Motor neuron (in vitro differentiated cells): ENCODE measurements at regions not wholly inside any gene's neighbourhood (a gene's known extent, or its start where the extent isn't known, plus 50 kb on each side); places are given as distances from the start of the nearest gene placed in this dataset.
"Not testable (repeated sequence)": the region's sequence is repeated elsewhere in the genome, so short reads cannot be mapped to it uniquely, and the experiment has no call there.

ENCODE experiments used
- ATAC-seq, 8 experiments: fragments of 200-7000 bp; cut with Tn5 transposase; replicated peaks in 6 of 8; 2 replicates each; pipeline ENCODE4 v1.8.0; 2021; ENCODE audit warnings: mild to moderate bottlenecking in 8 of 8, moderate library complexity in 8 of 8
- H3K27ac ChIP-seq, 2 donors: fragments of 250-450 bp; sonication (Bioruptor Pico); 2 replicates each; pipeline ENCODE4 v1.9.0; 2021; ENCODE audit warnings: antibody characterized with exemption in 2 of 2, mild to moderate bottlenecking in 2 of 2, moderate library complexity in 1 of 2
- H3K4me1 ChIP-seq, 2 donors: fragments of 250-450 bp; sonication (Bioruptor Pico); replicated peaks in 1 of 2; 2 replicates each; pipeline ENCODE4 v1.6.1; 2021; ENCODE audit warnings: antibody characterized with exemption in 2 of 2, mild to moderate bottlenecking in 2 of 2, moderate library complexity in 1 of 2
- H3K4me3 ChIP-seq, 5 donors: fragments of 250-450 bp; sonication (Bioruptor Pico); 2 replicates each; pipeline ENCODE4 v1.9.0; 2021; ENCODE audit warnings: antibody characterized with exemption in 5 of 5, mild to moderate bottlenecking in 5 of 5, moderate library complexity in 4 of 5
- WGBS, 10 experiments: fragments of 450-650 bp; shearing (Covaris generic); methylation state at CpG; one replicate each; pipeline ENCODE4 v1.0.0; 2022; 5-methylcytosine and 5-hydroxymethylcytosine counted together
- in situ Hi-C, 9 experiments: fragments of 400-800 bp; cut with MboI; loops; one replicate each; pipeline ENCODE4 v1.15.0; 2021; ENCODE audit warnings: low sequenced_read_pairs in 9 of 9, low pct_unique_long_range_greater_than_20kb in 2 of 9; ENCODE audit not compliant: unreplicated experiment in 9 of 9

- Histone ChIP-seq H3K27ac (no peak overlapping the region), H3K4me3 (no peak overlapping the region), H3K4me1 (no peaks in the 10 kb centered on the region)
- no peak for ATAC-seq
- in situ Hi-C loops: no loop called here
- 0 to 77% (median 54%) methylated on average over 1 to 2 of the region's 2 CpGs; no CpG with 5 or more reads in 1 of the 10 experiments for WGBS, 10 experiments
Observed at GRCh38 chr5:143916451-143916850, 104.5 kb downstream of the HMHB1 start.

DNA sequence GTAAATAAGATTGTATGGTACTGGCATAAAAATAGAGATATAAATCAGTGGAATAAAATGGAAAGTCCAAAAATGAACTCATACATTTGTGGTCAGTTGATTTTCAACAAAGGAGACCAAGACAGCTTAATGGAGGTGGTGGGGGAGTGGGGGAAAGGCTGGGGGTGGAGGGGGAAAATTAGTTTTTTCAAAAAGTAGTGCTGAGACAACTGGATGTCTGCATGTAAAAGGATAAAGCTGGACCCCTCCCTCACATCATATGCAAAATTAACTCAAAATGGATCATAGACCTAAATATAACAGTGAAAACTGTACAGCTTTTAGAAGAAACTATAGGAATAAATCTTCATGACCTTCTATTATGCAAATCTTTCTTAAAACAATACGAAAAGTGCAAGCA lies 107.0 kb downstream of the HMHB1 start:
- in situ Hi-C loops: no loop called here
- Histone ChIP-seq H3K4me3 (no peak overlapping the region), H3K27ac (no peak overlapping the region), H3K4me1 (no peaks in the 10 kb centered on the region)
- ATAC-seq: no peak
- WGBS, 10 experiments: 80 to 100% (median 94%) methylated on average over 1 of the region's 1 CpG

GRCh38 chr5:143920772-143921171 lies 108.8 kb downstream of the HMHB1 start:
- H3K27ac ChIP-seq: no peak overlapping the region
- H3K4me3 ChIP-seq: no peak overlapping the region
- WGBS, 10 experiments: 0 to 100% (median 41%) methylated on average over 1 of the region's 1 CpG; no CpG with 5 or more reads in 2 of the 10 experiments
- ATAC-seq: peak in 5 of 8 experiments; percentile 38 to 85 (median 81)
- in situ Hi-C loops: no loop called here
- H3K4me1 ChIP-seq: no peaks in the 10 kb centered on the region

DNA sequence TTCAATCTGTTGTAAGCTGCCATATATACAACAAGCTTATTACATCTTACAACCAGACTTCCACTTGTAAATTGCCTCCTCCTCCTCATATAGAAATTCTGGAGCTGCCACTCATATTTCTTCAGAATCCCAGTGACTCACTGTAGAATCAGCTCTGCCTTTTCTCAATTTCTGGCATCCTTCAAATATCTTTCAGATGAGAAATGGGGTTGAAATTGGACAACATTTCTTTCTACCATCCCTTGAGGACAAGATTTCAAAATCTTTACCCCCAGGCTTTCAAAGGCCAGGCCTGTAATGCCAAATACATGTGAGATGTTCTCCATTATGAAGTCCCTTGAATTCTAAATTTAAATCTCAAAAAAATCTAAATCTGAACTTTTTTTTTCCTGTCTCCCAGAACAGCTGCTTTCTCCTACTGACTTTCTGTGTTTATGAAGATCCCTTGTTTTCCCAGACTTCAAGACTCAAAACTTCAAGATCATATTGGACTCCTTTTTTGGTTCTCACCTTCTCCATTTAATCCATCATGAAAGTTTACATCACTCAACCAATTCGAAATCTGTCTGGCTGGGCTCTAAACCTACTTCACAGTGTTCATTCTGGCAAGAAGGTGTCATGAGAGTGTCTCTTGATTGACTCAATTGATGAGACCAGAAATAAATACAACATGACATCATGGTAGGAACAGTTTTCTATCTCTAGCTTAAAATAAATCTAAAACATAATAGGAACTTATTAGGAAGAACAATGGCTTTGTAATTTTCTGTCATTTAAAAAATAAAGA lies 109.8 kb downstream of the HMHB1 start:
- ATAC-seq: peak in 1 of 8 experiments; percentile 9
- no peaks in the 10 kb centered on the region for H3K4me1 ChIP-seq
- WGBS, 10 experiments: 0 to 88% (median 57%) methylated on average over 1 of the region's 1 CpG; no CpG with 5 or more reads in 1 of the 10 experiments
- H3K4me3 ChIP-seq: no peak overlapping the region
- in situ Hi-C loops: no loop called here
- H3K27ac ChIP-seq: no peak overlapping the region

- ATAC-seq: peak in 2 of 8 experiments; percentile 15 to 59
- H3K27ac ChIP-seq: no peak overlapping the region
- H3K4me1 ChIP-seq: no peaks in the 10 kb centered on the region
- in situ Hi-C loops: no loop called here
- H3K4me3 ChIP-seq: no peak overlapping the region
- 8 to 100% (median 94%) methylated on average over 1 to 2 of the region's 2 CpGs; no CpG with 5 or more reads in 1 of the 10 experiments for WGBS, 10 experiments
Observed at GRCh38 chr5:143922718-143923117, 110.8 kb downstream of the HMHB1 start.

DNA sequence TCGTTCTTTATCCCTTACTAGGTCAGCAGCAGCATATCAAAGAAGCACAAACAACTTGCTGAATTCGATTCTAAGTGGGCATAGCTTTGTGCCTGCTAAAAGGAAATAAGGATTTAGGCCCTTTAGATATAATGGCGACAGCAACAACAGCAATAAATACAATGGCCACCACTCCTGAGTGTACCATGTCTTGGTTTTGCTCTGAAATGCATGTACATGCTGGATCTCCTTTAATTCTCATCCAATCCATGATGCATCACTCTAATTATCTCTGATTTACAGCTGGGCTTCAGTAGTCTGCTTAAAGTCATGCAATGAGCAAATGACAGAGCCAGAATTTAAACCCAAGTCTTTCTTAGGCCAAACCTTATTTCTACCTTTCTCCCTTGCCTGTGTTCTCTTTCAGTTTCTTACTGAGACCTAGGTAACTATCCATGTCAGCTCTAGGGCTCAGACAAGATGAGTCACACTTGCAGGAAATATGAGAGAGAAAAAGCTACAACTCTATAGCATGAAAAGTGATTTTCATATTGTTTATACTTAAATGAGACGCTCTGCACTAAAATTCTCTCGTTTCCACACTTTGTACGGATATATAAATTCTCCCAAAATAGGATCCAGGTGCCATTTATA lies 111.8 kb downstream of the HMHB1 start:
- WGBS, 10 experiments: 19 to 93% (median 79%) methylated on average over 2 to 6 of the region's 6 CpGs
- peak in 5 of 8 experiments; percentile 17 to 68 (median 45) for ATAC-seq
- in situ Hi-C loops: no loop called here
- H3K27ac ChIP-seq: no peak overlapping the region
- no peak overlapping the region for H3K4me3 ChIP-seq
- no peaks in the 10 kb centered on the region for H3K4me1 ChIP-seq

DNA sequence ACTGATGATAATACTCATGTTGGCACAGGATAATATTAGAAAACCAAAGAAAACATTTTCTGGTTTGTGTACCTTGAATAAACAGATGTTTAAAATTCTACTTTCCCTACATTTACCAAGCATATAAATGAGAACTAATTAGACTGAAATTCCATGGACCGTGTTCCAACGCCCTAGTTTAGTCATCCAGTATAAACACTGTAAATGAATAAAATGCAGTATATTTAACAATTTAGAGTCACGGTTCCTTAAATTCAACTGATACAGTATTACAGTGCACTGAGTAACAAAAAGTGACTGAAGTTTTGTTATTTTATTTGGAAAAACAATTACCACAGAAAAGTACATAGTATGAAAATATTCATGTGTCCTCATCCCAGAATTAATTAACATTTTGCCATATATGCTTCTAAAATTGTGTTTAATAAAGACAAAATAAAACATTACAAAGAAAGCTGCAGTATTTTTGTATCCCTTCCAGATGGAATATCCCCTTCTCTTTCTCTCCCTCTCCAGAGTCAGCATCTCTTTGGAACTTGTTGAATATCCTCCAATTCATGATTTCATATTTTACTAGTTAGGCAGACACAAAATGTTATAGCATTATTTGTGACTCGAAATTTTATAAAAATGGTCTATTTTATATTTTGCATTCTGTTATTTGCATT lies 112.5 kb downstream of the HMHB1 start:
- in situ Hi-C loops: no loop called here
- H3K4me1 ChIP-seq: no peaks in the 10 kb centered on the region
- ATAC-seq: peak in 3 of 8 experiments; percentile 48 to 89 (median 65)
- no peak overlapping the region for H3K4me3 ChIP-seq
- WGBS, 10 experiments: 0 to 95% (median 70%) methylated on average over 1 to 4 of the region's 4 CpGs
- H3K27ac ChIP-seq: no peak overlapping the region

- H3K4me3 ChIP-seq, in situ Hi-C loops, ATAC-seq, H3K4me1 ChIP-seq, H3K27ac ChIP-seq: not testable (repeated sequence)
- 67 to 100% (median 95%) methylated on average over 1 to 2 of the region's 3 CpGs; no CpG with 5 or more reads in 4 of the 10 experiments for WGBS, 10 experiments
Observed at GRCh38 chr5:143924979-143925325, 113.0 kb downstream of the HMHB1 start.

DNA sequence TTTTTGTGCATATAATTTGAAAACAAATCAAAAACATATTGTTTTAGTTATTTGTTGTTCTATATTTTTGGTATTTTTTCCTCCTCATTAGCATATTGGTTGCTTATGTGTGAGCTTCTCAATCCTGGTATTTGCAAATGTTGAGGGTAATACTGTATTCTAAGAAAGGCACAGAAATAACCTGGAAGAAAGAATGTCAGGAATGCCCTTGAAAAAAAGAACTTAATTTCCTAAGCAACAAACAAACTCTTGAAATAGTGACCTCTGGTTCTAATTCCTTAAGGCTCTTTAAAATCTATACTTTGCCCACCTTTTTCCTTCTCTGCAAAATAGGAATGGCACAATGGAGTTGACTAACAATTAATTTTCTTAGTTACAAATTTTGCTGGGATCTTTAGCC lies 117.5 kb downstream of the HMHB1 start:
- H3K4me3 ChIP-seq: no peak overlapping the region
- H3K27ac ChIP-seq: no peak overlapping the region
- no peak for ATAC-seq
- H3K4me1 ChIP-seq: no peaks in the 10 kb centered on the region
- in situ Hi-C loops: no loop called here

- Histone ChIP-seq H3K4me1 (no peaks in the 10 kb centered on the region), H3K27ac (no peak overlapping the region), H3K4me3 (no peak overlapping the region)
- in situ Hi-C loops: no loop called here
- no peak for ATAC-seq
Observed at GRCh38 chr5:143930561-143930960, 118.6 kb downstream of the HMHB1 start.

GRCh38 chr5:143931476-143931875 lies 119.5 kb downstream of the HMHB1 start:
- ATAC-seq: peak in 3 of 8 experiments; percentile 41 to 95 (median 62)
- in situ Hi-C loops: no loop called here
- no peak overlapping the region for H3K4me3 ChIP-seq
- H3K27ac ChIP-seq: no peak overlapping the region
- WGBS, 10 experiments: 60 to 100% (median 90%) methylated on average over 1 to 4 of the region's 4 CpGs; no CpG with 5 or more reads in 3 of the 10 experiments
- no peaks in the 10 kb centered on the region for H3K4me1 ChIP-seq

DNA sequence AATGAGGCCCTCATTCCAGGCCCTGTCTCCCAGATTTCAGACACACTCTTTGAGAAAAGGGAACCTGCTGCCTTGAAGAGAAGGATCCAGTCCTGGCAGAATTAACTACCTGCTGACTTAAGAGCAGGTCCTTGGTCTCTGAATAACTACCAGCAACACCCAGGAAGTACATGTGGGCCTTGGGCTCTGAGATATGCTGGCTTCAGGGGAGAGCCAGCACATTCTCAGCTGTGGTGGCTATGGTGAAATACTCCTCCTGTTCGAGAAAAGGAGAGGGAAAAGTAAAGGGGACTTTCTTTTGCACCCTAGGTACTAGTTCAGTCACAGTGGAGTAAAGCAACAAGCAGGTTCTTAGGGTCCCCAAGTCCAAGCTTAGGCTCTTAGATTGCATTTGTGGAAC lies 120.0 kb downstream of the HMHB1 start:
- Histone ChIP-seq H3K4me1 (no peaks in the 10 kb centered on the region), H3K27ac (no peak overlapping the region), H3K4me3 (no peak overlapping the region)
- WGBS, 10 experiments: 20 to 80% (median 49%) methylated on average over 1 of the region's 1 CpG; no CpG with 5 or more reads in 6 of the 10 experiments
- ATAC-seq: peak in 1 of 8 experiments; percentile 22
- in situ Hi-C loops: no loop called here

GRCh38 chr5:143932584-143932983 lies 120.6 kb downstream of the HMHB1 start:
- Histone ChIP-seq H3K27ac (no peak overlapping the region), H3K4me3 (no peak overlapping the region), H3K4me1 (no peaks in the 10 kb centered on the region)
- WGBS, 10 experiments: 90 to 100% (median 100%) methylated on average over 1 of the region's 1 CpG; no CpG with 5 or more reads in 7 of the 10 experiments
- no peak for ATAC-seq
- in situ Hi-C loops: no loop called here
